OCI-LY7 (cell line): ENCODE measurements at regions not wholly inside any gene's neighbourhood (a gene's known extent, or its start where the extent isn't known, plus 50 kb on each side); places are given as distances from the start of the nearest gene placed in this dataset.

Experiments
- BruUV-seq: library from RNA; stranded (reverse); fragments of 400-500 nt; replicated peaks from 2 replicates; lab custom pipeline; 2021; lab: Mats Ljungman, UMichigan
- CTCF ChIA-PET: fragments of 300-600 bp; sonication (Branson Sonifier 250); formaldehyde crosslinking; loops from one replicate; lab custom pipeline; 2022; ENCODE audit warnings: antibody characterized with exemption; ENCODE audit not compliant: unreplicated experiment; lab: Charles Lee
- POLR2A ChIA-PET: fragments of 300-600 bp; sonication (Branson Sonifier 250); formaldehyde crosslinking; loops from one replicate; lab custom pipeline; 2022; ENCODE audit warnings: antibody characterized with exemption; lab: Charles Lee
- DNase-seq: peaks from one replicate; pipeline ENCODE4 v3.0.0-alpha.2; 2015; ENCODE audit warnings: low spot score
- H2AFZ ChIP-seq: fragments of 200-600 bp; sonication (generic), shearing (Covaris generic); 2 replicates; pipeline ENCODE4 v1.6.1; 2014; ENCODE audit warnings: mild to moderate bottlenecking, antibody characterized with exemption, low read length, moderate library complexity
- H3K27ac ChIP-seq: fragments of 200-600 bp; sonication (generic); 2 replicates; pipeline ENCODE4 v1.5.1; 2014; ENCODE audit warnings: mixed run types, low read depth, mild to moderate bottlenecking, moderate library complexity, low read length, inconsistent platforms; ENCODE audit not compliant: poor library complexity, severe bottlenecking
- H3K36me3 ChIP-seq: fragments of 200-600 bp; sonication (generic); 2 replicates; pipeline ENCODE4 v1.6.1; 2014; ENCODE audit warnings: mild to moderate bottlenecking, antibody characterized with exemption, low read length, moderate library complexity, mixed read lengths; ENCODE audit not compliant: insufficient read depth
- H3K4me1 ChIP-seq: fragments of 200-600 bp; sonication (generic); 2 replicates; pipeline ENCODE4 v1.5.1; 2014; ENCODE audit warnings: mild to moderate bottlenecking, low read length; ENCODE audit not compliant: insufficient read depth, poor library complexity, severe bottlenecking
- H3K4me2 ChIP-seq: fragments of 200-600 bp; sonication (generic); 2 replicates; pipeline ENCODE4 v1.6.1; 2014; ENCODE audit warnings: mild to moderate bottlenecking, low read length
- H3K4me3 ChIP-seq: fragments of 200-600 bp; sonication (generic); 2 replicates; pipeline ENCODE4 v1.5.1; 2014; ENCODE audit warnings: mild to moderate bottlenecking, low read depth, low read length; ENCODE audit not compliant: poor library complexity, severe bottlenecking
- H3K79me2 ChIP-seq: fragments of 200-600 bp; sonication (generic); 2 replicates; pipeline ENCODE4 v1.6.1; 2016; ENCODE audit warnings: low read depth, mild to moderate bottlenecking, low read length, moderate library complexity, mixed read lengths; ENCODE audit not compliant: insufficient read depth
- H3K9me2 ChIP-seq: fragments of 200-600 bp; sonication (generic); 2 replicates; pipeline ENCODE4 v1.6.1; 2016; ENCODE audit warnings: mild to moderate bottlenecking, low read length, mixed read lengths; ENCODE audit not compliant: insufficient read depth
- H3K9me3 ChIP-seq: fragments of 200-600 bp; sonication (generic); 2 replicates; pipeline ENCODE4 v1.6.1; 2014; ENCODE audit warnings: mild to moderate bottlenecking, mixed run types, low read length, mixed read lengths
- H4K20me1 ChIP-seq: fragments of 200-600 bp; sonication (generic); 2 replicates; pipeline ENCODE4 v1.6.1; 2014; ENCODE audit warnings: mild to moderate bottlenecking, antibody characterized with exemption, low read length, moderate library complexity, mixed read lengths; ENCODE audit not compliant: insufficient read depth
- EZH2phosphoT487 ChIP-seq: fragments of 200-600 bp; sonication (generic); IDR thresholded peaks from 2 replicates; pipeline ENCODE4 v1.6.1; 2018; ENCODE audit warnings: low read depth, borderline replicate concordance, mild to moderate bottlenecking, mixed run types, antibody characterized with exemption, low read length, moderate library complexity, mixed read lengths
- intact Hi-C: fragments of 100-400 bp; cut with micrococcal nuclease; formaldehyde crosslinking; loops from one replicate; pipeline ENCODE4 v1.10.0; 2022; ENCODE audit not compliant: unreplicated experiment
- TF ChIP-seq, protein P1 (sequence below): fragments of 200-600 bp; sonication (generic); conservative IDR thresholded peaks from 2 replicates; pipeline ENCODE4 v1.5.1; 2014; ENCODE audit warnings: mild to moderate bottlenecking, antibody characterized with exemption, low read length, moderate library complexity, mixed read lengths

DNA sequence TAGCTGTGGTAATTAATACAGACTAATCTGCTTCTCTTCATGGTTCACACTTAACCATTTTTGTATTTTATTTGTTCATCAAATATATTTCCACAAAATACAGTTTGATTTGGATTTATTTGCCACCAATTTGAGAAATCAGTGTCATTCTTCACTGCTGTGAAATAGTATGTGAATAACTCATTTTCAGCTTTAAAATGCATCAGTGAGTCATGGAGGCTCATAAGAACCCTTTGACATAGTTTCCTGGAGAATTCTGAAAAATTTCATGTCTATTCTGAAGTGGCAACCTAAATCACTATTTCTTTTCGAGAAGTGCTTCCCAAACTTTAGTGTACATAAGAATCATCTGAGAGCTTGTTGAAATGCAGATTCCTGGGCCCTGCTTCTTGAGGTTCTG lies 1026.7 kb upstream of the ACVR2A start:
- no peaks in the 10 kb centered on the region for H3K36me3 ChIP-seq
- no peak overlapping the region for H3K4me3 ChIP-seq
- H4K20me1 ChIP-seq, result no peaks in the 10 kb centered on the region
- H3K9me3 ChIP-seq, result no peaks in the 10 kb centered on the region
- no peak for DNase-seq
- CTCF ChIA-PET, result no interaction called here
- POLR2A ChIA-PET, result interaction anchor here (1.0 kb wide), 1 partner anchor 22 kb away, joined by 3 read pairs; no protein-coding TSS in a partner anchor
- no peaks in the 10 kb centered on the region for H3K4me1 ChIP-seq
- H3K27ac ChIP-seq, result no peak overlapping the region
- BruUV-seq, result no TSS peak
- H3K79me2 ChIP-seq, result no peaks in the 10 kb centered on the region
- TF ChIP-seq, protein P1, sequence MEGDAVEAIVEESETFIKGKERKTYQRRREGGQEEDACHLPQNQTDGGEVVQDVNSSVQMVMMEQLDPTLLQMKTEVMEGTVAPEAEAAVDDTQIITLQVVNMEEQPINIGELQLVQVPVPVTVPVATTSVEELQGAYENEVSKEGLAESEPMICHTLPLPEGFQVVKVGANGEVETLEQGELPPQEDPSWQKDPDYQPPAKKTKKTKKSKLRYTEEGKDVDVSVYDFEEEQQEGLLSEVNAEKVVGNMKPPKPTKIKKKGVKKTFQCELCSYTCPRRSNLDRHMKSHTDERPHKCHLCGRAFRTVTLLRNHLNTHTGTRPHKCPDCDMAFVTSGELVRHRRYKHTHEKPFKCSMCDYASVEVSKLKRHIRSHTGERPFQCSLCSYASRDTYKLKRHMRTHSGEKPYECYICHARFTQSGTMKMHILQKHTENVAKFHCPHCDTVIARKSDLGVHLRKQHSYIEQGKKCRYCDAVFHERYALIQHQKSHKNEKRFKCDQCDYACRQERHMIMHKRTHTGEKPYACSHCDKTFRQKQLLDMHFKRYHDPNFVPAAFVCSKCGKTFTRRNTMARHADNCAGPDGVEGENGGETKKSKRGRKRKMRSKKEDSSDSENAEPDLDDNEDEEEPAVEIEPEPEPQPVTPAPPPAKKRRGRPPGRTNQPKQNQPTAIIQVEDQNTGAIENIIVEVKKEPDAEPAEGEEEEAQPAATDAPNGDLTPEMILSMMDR, result no peak
- no peak for TF ChIP-seq EZH2phosphoT487
- H3K4me2 ChIP-seq, result no peak overlapping the region
- no peak overlapping the region for H2AFZ ChIP-seq
- intact Hi-C loops, result no loop called here
- H3K9me2 ChIP-seq, result no peaks in the 10 kb centered on the region

DNA sequence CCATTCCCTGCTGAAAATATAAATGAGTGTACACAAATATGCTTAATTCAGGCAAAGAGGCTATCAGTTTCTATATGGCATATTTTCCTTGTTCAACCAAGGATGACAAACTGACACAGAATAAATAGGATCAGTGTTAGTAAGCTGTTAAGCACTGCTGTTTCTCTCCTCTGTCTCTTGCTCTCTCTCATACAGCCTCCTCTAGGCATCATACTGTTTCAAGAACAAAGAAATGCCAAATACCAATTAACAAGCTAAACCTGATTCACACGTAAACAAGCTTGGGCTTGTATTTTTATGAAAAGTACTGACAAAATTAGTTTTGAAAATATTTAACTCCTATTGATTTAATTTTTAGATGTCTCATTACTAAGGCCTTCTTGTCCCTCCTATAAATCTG lies 1027.2 kb upstream of the ACVR2A start:
- intact Hi-C loops, result no loop called here
- CTCF ChIA-PET, result no interaction called here
- Histone ChIP-seq H3K4me1 (no peaks in the 10 kb centered on the region), H3K4me2 (no peak overlapping the region), H3K36me3 (no peaks in the 10 kb centered on the region), H3K9me2 (no peaks in the 10 kb centered on the region), H3K9me3 (no peaks in the 10 kb centered on the region), H3K79me2 (no peaks in the 10 kb centered on the region), H3K27ac (no peak overlapping the region), H4K20me1 (no peaks in the 10 kb centered on the region), H2AFZ (no peak overlapping the region), H3K4me3 (no peak overlapping the region)
- BruUV-seq, result no TSS peak
- POLR2A ChIA-PET, result interaction anchor here (1.0 kb wide), 1 partner anchor 22 kb away, joined by 3 read pairs; no protein-coding TSS in a partner anchor
- no peak for DNase-seq
- TF ChIP-seq, protein P1, result no peak
- no peak for TF ChIP-seq EZH2phosphoT487

DNA sequence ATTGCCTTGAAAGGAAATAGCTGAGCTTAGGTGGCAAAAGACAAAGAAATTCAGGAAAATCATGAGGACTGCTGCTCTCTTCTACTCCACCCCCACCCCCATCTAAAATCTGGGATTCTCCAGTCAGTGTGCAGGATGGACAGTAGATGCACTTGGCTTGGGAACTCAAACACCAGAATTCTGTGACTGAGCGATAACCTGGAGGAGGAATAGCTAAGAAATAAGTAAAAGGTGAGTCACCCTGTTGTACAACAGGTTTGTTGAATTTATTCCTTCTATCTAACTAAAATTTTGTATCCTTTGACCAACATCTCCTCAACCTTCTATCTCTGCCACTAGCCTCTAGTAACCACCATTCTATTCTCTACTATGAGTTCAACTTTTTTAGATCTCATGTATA lies 1029.9 kb upstream of the ACVR2A start:
- POLR2A ChIA-PET, result no interaction called here
- H3K4me1 ChIP-seq, result no peaks in the 10 kb centered on the region
- CTCF ChIA-PET, result no interaction called here
- BruUV-seq, result no TSS peak
- no peaks in the 10 kb centered on the region for H3K9me3 ChIP-seq
- no peaks in the 10 kb centered on the region for H4K20me1 ChIP-seq
- H3K36me3 ChIP-seq, result no peaks in the 10 kb centered on the region
- H3K27ac ChIP-seq, result no peak overlapping the region
- DNase-seq, result no peak
- no peaks in the 10 kb centered on the region for H3K9me2 ChIP-seq
- intact Hi-C loops, result no loop called here
- H3K79me2 ChIP-seq, result no peaks in the 10 kb centered on the region
- TF ChIP-seq, protein P1, result no peak
- TF ChIP-seq EZH2phosphoT487, result no peak
- no peak overlapping the region for H3K4me2 ChIP-seq
- H3K4me3 ChIP-seq, result no peak overlapping the region
- H2AFZ ChIP-seq, result no peak overlapping the region
